ENCODE measurements at regions not wholly inside any gene's neighbourhood (a gene's known extent, or its start where the extent isn't known, plus 50 kb on each side); places are given as distances from the start of the nearest gene placed in this dataset.

DNA sequence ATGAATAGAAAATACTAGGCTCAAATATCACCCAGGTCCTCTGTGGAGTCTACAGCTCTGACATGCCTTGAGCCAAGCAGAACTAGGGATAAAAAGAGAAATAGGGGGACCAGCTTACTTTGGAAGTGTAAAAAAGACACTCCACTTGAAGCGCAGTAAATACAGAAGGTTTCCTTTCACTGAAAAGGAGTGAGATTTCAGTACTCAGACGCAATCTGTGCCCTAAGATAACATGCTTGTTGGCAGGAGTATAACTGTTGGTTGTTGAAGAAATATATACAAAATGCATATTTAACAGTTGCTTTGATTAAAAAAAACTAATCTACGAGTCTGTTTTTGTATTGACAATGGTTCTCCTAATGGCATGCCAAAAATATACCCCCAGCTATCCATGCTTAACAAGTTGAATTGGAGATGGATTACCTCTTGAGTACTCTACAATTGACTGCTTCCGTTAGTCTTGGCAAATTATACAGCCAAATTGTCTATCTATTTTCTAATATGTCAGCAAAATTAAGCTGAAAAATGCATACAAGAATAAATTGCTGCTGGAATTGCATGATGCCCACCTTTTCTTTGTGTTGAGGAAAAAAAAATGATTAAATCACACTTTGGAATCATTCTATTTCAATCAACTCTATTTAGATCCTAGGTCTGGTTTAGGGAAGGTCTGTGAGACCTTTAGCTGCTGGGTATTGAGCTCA lies 91.6 kb downstream of the FAT3 start:
- Histone ChIP-seq H3K27ac (ENCODE audit: low read depth, low read length) (no peak overlapping the region), H3K4me1 (ENCODE audit: control insufficient read depth in 5 of 5, insufficient read depth in 5 of 5, low read length in 5 of 5) (peaks cover 0 to 7% (median 0%) of the 10 kb centered on the region in 5 donors), H3K27me3 (ENCODE audit: control insufficient read depth in 5 of 5, insufficient read depth in 4 of 5, low read length in 5 of 5) (no peaks in the 10 kb centered on the region), H3K36me3 (ENCODE audit: control insufficient read depth in 5 of 5, insufficient read depth in 5 of 5, low read length in 5 of 5) (no peaks in the 10 kb centered on the region), H3K4me3 (ENCODE audit: low read depth in 1 of 5, low read length in 5 of 5) (no peak overlapping the region), H3K9me3 (ENCODE audit: control insufficient read depth in 5 of 5, low read length in 5 of 5) (no peaks in the 10 kb centered on the region), H3K9ac (ENCODE audit: low read length in 5 of 5) (no peak overlapping the region)

DNA sequence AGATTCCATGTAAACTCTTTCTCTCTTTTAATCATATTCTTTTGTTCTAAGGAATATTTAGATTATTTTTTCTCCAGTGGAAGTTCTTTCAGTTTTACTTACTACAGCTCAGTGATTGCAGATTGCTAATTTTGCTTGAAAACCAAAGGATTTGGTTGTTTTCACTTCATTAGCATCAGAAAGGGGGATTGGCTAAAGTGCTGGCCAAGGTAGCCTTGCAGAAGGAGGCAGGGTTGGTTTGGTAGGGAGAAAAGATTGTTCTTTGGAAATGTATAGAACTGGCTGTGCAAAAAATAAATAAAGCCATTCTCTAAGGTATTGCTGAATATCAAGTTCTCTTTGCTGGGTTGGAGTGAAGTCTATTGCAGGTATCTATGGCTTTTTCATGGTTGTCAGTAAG lies 92.6 kb downstream of the FAT3 start:
- no peaks in the 10 kb centered on the region for H3K9me3 ChIP-seq (ENCODE audit: control insufficient read depth in 5 of 5, low read length in 5 of 5)
- no peaks in the 10 kb centered on the region for H3K36me3 ChIP-seq (ENCODE audit: control insufficient read depth in 5 of 5, insufficient read depth in 5 of 5, low read length in 5 of 5)
- no peak overlapping the region for H3K9ac ChIP-seq (ENCODE audit: low read length in 5 of 5)
- H3K27ac ChIP-seq (ENCODE audit: low read depth, low read length): no peak overlapping the region
- peaks cover 0 to 7% (median 0%) of the 10 kb centered on the region in 5 donors for H3K4me1 ChIP-seq (ENCODE audit: control insufficient read depth in 5 of 5, insufficient read depth in 5 of 5, low read length in 5 of 5)
- no peak overlapping the region for H3K4me3 ChIP-seq (ENCODE audit: low read depth in 1 of 5, low read length in 5 of 5)
- no peaks in the 10 kb centered on the region for H3K27me3 ChIP-seq (ENCODE audit: control insufficient read depth in 5 of 5, insufficient read depth in 4 of 5, low read length in 5 of 5)

GRCh38 chr11:92317721-92318120 lies 93.1 kb downstream of the FAT3 start:
- H3K9me3 ChIP-seq (ENCODE audit: control insufficient read depth in 5 of 5, low read length in 5 of 5): no peaks in the 10 kb centered on the region
- H3K4me1 ChIP-seq (ENCODE audit: control insufficient read depth in 5 of 5, insufficient read depth in 5 of 5, low read length in 5 of 5): peaks cover 0 to 7% (median 0%) of the 10 kb centered on the region in 5 donors
- no peaks in the 10 kb centered on the region for H3K27me3 ChIP-seq (ENCODE audit: control insufficient read depth in 5 of 5, insufficient read depth in 4 of 5, low read length in 5 of 5)
- H3K4me3 ChIP-seq (ENCODE audit: low read depth in 1 of 5, low read length in 5 of 5): no peak overlapping the region
- no peaks in the 10 kb centered on the region for H3K36me3 ChIP-seq (ENCODE audit: control insufficient read depth in 5 of 5, insufficient read depth in 5 of 5, low read length in 5 of 5)
- H3K9ac ChIP-seq (ENCODE audit: low read length in 5 of 5): no peak overlapping the region
- no peak overlapping the region for H3K27ac ChIP-seq (ENCODE audit: low read depth, low read length)

DNA sequence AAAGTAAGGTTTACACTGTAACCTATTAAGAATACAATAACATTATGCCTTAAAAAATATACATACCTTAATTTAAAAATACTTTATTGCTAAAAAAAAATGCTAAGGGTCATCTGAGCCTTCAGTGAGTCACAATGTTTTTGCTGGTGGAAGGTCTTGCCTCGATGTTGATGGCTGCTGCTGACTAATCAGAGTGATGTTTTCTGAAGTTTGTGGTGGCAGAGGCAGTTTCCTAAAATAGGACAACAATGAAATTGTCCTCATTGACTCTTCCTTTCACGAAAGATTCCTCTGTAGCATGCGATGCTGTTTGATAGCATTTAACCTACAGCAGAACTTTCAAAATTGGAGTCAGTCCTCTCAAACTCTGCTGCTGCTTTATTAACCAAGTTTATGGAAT lies 97.6 kb downstream of the FAT3 start:
- no peaks in the 10 kb centered on the region for H3K27me3 ChIP-seq (ENCODE audit: control insufficient read depth in 5 of 5, insufficient read depth in 4 of 5, low read length in 5 of 5)
- H3K36me3 ChIP-seq (ENCODE audit: control insufficient read depth in 5 of 5, insufficient read depth in 5 of 5, low read length in 5 of 5): no peaks in the 10 kb centered on the region
- H3K4me3 ChIP-seq (ENCODE audit: low read depth in 1 of 5, low read length in 5 of 5): no peak overlapping the region
- H3K9ac ChIP-seq (ENCODE audit: low read length in 5 of 5): no peak overlapping the region
- H3K27ac ChIP-seq (ENCODE audit: low read depth, low read length): no peak overlapping the region
- H3K9me3 ChIP-seq (ENCODE audit: control insufficient read depth in 5 of 5, low read length in 5 of 5): peaks cover 0 to 6% (median 0%) of the 10 kb centered on the region in 5 donors
- no peaks in the 10 kb centered on the region for H3K4me1 ChIP-seq (ENCODE audit: control insufficient read depth in 5 of 5, insufficient read depth in 5 of 5, low read length in 5 of 5)

DNA sequence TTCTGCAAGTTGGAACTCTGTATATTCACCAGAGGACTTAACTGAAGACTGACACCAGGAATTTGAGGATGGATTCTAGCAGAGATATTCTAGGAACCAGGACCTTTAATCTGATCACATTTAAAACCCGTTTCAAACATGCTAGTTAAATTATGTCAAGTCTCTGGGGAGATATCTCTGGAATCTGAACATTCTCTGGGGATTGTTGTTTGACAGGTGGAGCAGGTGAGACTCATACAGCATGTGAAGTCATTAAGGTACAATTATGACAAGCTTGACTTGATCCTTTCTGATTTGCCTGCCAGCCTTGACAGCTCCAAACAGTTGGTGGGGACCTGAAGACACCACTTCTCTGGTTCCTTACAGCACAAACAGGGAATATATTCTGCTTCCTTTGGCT lies 100.3 kb downstream of the FAT3 start:
- H3K4me1 ChIP-seq (ENCODE audit: control insufficient read depth in 5 of 5, insufficient read depth in 5 of 5, low read length in 5 of 5): peaks cover 0 to 3% (median 0%) of the 10 kb centered on the region in 5 donors
- H3K27ac ChIP-seq (ENCODE audit: low read depth, low read length): no peak overlapping the region
- peaks cover 0 to 6% (median 0%) of the 10 kb centered on the region in 5 donors for H3K9me3 ChIP-seq (ENCODE audit: control insufficient read depth in 5 of 5, low read length in 5 of 5)
- H3K36me3 ChIP-seq (ENCODE audit: control insufficient read depth in 5 of 5, insufficient read depth in 5 of 5, low read length in 5 of 5): no peaks in the 10 kb centered on the region
- H3K27me3 ChIP-seq (ENCODE audit: control insufficient read depth in 5 of 5, insufficient read depth in 4 of 5, low read length in 5 of 5): peaks cover 0 to 2% (median 0%) of the 10 kb centered on the region in 5 donors
- H3K9ac ChIP-seq (ENCODE audit: low read length in 5 of 5): no peak overlapping the region
- no peak overlapping the region for H3K4me3 ChIP-seq (ENCODE audit: low read depth in 1 of 5, low read length in 5 of 5)

GRCh38 chr11:92325416-92325815 lies 100.8 kb downstream of the FAT3 start:
- no peak overlapping the region for H3K27ac ChIP-seq (ENCODE audit: low read depth, low read length)
- H3K4me3 ChIP-seq (ENCODE audit: low read depth in 1 of 5, low read length in 5 of 5): no peak overlapping the region
- peaks cover 0 to 6% (median 0%) of the 10 kb centered on the region in 5 donors for H3K9me3 ChIP-seq (ENCODE audit: control insufficient read depth in 5 of 5, low read length in 5 of 5)

GRCh38 chr11:92329137-92329536 lies 104.5 kb downstream of the FAT3 start:
- Histone ChIP-seq H3K9ac (ENCODE audit: low read length in 5 of 5) (no peak overlapping the region), H3K27ac (ENCODE audit: low read depth, low read length) (no peak overlapping the region), H3K4me1 (ENCODE audit: control insufficient read depth in 5 of 5, insufficient read depth in 5 of 5, low read length in 5 of 5) (peaks cover 0 to 4% (median 0%) of the 10 kb centered on the region in 5 donors), H3K9me3 (ENCODE audit: control insufficient read depth in 5 of 5, low read length in 5 of 5) (peaks cover 0 to 2% (median 0%) of the 10 kb centered on the region in 5 donors), H3K4me3 (ENCODE audit: low read depth in 1 of 5, low read length in 5 of 5) (no peak overlapping the region), H3K27me3 (ENCODE audit: control insufficient read depth in 5 of 5, insufficient read depth in 4 of 5, low read length in 5 of 5) (peaks cover 0 to 2% (median 0%) of the 10 kb centered on the region in 5 donors), H3K36me3 (ENCODE audit: control insufficient read depth in 5 of 5, insufficient read depth in 5 of 5, low read length in 5 of 5) (no peaks in the 10 kb centered on the region)

More at GRCh38 chr11:92325416-92325815, 100.8 kb downstream of the FAT3 start:
- Histone ChIP-seq H3K9ac (ENCODE audit: low read length in 5 of 5) (no peak overlapping the region), H3K27me3 (ENCODE audit: control insufficient read depth in 5 of 5, insufficient read depth in 4 of 5, low read length in 5 of 5) (peaks cover 0 to 2% (median 0%) of the 10 kb centered on the region in 5 donors), H3K36me3 (ENCODE audit: control insufficient read depth in 5 of 5, insufficient read depth in 5 of 5, low read length in 5 of 5) (no peaks in the 10 kb centered on the region), H3K4me1 (ENCODE audit: control insufficient read depth in 5 of 5, insufficient read depth in 5 of 5, low read length in 5 of 5) (peaks cover 0 to 4% (median 0%) of the 10 kb centered on the region in 5 donors)

DNA sequence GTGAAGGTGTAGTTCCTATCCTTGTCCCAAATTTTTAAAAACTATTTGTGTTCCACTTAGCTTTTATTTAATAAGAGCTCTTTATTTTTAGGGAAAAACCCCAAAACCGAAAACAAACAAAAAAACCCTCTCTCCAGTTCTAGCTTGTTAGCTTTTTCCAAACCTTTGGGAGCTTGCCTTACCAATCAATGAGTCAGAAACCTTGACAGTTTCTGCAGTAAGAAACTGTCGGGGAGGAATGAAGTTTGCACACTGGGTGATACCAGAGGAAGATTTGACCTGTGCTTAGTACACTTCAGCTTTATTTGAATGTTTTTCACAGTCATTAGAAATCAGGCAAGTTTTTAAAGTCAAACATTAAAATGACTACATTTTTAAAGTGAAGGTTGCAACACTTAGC lies 105.0 kb downstream of the FAT3 start:
- H3K36me3 ChIP-seq (ENCODE audit: control insufficient read depth in 5 of 5, insufficient read depth in 5 of 5, low read length in 5 of 5): no peaks in the 10 kb centered on the region
- no peak overlapping the region for H3K4me3 ChIP-seq (ENCODE audit: low read depth in 1 of 5, low read length in 5 of 5)
- no peak overlapping the region for H3K27ac ChIP-seq (ENCODE audit: low read depth, low read length)

DNA sequence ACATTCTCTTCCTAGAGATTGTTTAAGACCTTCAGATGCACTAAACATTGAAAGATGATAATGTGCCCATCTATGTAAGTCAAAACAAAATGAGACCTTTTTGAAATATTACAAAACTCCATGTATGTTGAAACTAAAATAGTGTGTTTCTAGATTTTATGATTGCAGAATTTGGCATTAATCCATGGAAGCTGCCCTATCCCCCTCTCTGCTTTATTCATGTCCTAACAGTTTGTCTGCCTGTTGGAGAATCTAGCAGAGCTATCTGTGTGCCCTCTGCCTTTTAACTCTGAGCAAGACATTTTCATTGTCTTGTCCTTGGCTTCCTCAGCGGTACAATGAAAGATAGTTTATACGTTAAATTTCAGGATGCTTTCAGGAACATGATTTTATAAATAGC lies 105.5 kb downstream of the FAT3 start:
- Histone ChIP-seq H3K9me3 (ENCODE audit: control insufficient read depth in 5 of 5, low read length in 5 of 5) (no peaks in the 10 kb centered on the region), H3K27ac (ENCODE audit: low read depth, low read length) (no peak overlapping the region), H3K4me1 (ENCODE audit: control insufficient read depth in 5 of 5, insufficient read depth in 5 of 5, low read length in 5 of 5) (peaks cover 0 to 4% (median 0%) of the 10 kb centered on the region in 5 donors)

More for the DNA sequence above, 105.0 kb downstream of the FAT3 start:
- H3K4me1 ChIP-seq (ENCODE audit: control insufficient read depth in 5 of 5, insufficient read depth in 5 of 5, low read length in 5 of 5): peaks cover 0 to 4% (median 0%) of the 10 kb centered on the region in 5 donors
- peaks cover 0 to 2% (median 0%) of the 10 kb centered on the region in 5 donors for H3K27me3 ChIP-seq (ENCODE audit: control insufficient read depth in 5 of 5, insufficient read depth in 4 of 5, low read length in 5 of 5)
- H3K9me3 ChIP-seq (ENCODE audit: control insufficient read depth in 5 of 5, low read length in 5 of 5): no peaks in the 10 kb centered on the region
- H3K9ac ChIP-seq (ENCODE audit: low read length in 5 of 5): no peak overlapping the region

DNA sequence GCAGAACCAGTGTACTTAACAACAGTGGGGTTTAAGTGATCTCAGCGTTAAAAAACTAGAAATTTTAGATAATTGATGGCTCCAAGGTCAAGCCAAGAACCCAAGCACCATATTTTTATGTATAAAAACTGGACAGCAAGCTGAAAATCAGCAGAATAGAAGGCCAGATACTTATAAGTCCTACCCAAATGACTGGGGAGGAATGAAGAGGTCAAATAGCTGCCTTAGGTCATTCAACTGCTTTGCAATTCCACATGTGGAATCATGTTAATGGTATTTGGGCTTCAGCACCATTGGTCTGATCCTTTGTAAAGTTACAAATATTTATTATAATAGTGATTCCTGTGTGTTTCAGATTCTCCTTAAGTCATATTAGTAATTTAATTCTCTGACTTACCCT lies 108.4 kb downstream of the FAT3 start:
- H3K4me1 ChIP-seq (ENCODE audit: control insufficient read depth in 5 of 5, insufficient read depth in 5 of 5, low read length in 5 of 5): peaks cover 0 to 4% (median 0%) of the 10 kb centered on the region in 5 donors
- H3K9me3 ChIP-seq (ENCODE audit: control insufficient read depth in 5 of 5, low read length in 5 of 5): no peaks in the 10 kb centered on the region
- H3K27me3 ChIP-seq (ENCODE audit: control insufficient read depth in 5 of 5, insufficient read depth in 4 of 5, low read length in 5 of 5): peaks cover 0 to 3% (median 0%) of the 10 kb centered on the region in 5 donors
- no peaks in the 10 kb centered on the region for H3K36me3 ChIP-seq (ENCODE audit: control insufficient read depth in 5 of 5, insufficient read depth in 5 of 5, low read length in 5 of 5)
- no peak overlapping the region for H3K27ac ChIP-seq (ENCODE audit: low read depth, low read length)
- no peak overlapping the region for H3K9ac ChIP-seq (ENCODE audit: low read length in 5 of 5)
- H3K4me3 ChIP-seq (ENCODE audit: low read depth in 1 of 5, low read length in 5 of 5): no peak overlapping the region

More for the DNA sequence above, 105.5 kb downstream of the FAT3 start:
- Histone ChIP-seq H3K36me3 (ENCODE audit: control insufficient read depth in 5 of 5, insufficient read depth in 5 of 5, low read length in 5 of 5) (no peaks in the 10 kb centered on the region), H3K9ac (ENCODE audit: low read length in 5 of 5) (no peak overlapping the region), H3K27me3 (ENCODE audit: control insufficient read depth in 5 of 5, insufficient read depth in 4 of 5, low read length in 5 of 5) (peaks cover 0 to 2% (median 0%) of the 10 kb centered on the region in 5 donors), H3K4me3 (ENCODE audit: low read depth in 1 of 5, low read length in 5 of 5) (no peak overlapping the region)
